ENCODE measurements at regions not wholly inside any gene's neighbourhood (a gene's known extent, or its start where the extent isn't known, plus 50 kb on each side); places are given as distances from the start of the nearest gene placed in this dataset.
A peak's percentile ranks its signal among the peaks of the same experiment; 100 is the strongest.
"Not testable (repeated sequence)": the region's sequence is repeated elsewhere in the genome, so short reads cannot be mapped to it uniquely, and the experiment has no call there.

GRCh38 chr15:83335542-83335941 lies 51.1 kb upstream of the BNC1 start:
- not testable (repeated sequence) for DNase-seq (ENCODE audit: low read depth in 2 of 2)

GRCh38 chr15:83339396-83339795 lies 54.9 kb upstream of the BNC1 start:
- DNase-seq (ENCODE audit: low read depth in 2 of 2): no peak

DNA sequence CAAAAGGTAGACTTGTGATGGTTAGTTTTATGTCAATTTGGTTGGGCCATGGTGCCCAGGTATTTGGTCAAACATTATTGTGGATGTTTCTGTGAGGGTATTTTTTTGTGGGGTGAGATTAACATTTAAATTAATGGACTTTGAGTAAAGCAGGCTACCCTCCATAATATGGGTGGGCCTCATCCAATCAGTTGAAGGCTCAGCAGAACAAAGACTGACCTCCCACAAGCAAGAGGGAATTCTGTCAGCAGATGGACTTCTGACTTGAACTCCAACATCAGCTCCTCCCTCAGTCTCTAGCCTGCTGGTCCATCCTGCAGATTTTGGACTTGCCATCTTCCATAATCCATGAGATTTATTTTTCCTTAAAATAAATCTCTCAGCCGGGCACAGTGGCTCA lies 55.6 kb upstream of the BNC1 start:
- DNase-seq (ENCODE audit: low read depth in 2 of 2): no peak

- no peak for DNase-seq (ENCODE audit: low read depth in 2 of 2)
Measured at GRCh38 chr15:83346342-83346741, 61.9 kb upstream of the BNC1 start.

- no peak for DNase-seq (ENCODE audit: low read depth in 2 of 2)
Measured at GRCh38 chr15:83352119-83352518, 67.7 kb upstream of the BNC1 start.

DNA sequence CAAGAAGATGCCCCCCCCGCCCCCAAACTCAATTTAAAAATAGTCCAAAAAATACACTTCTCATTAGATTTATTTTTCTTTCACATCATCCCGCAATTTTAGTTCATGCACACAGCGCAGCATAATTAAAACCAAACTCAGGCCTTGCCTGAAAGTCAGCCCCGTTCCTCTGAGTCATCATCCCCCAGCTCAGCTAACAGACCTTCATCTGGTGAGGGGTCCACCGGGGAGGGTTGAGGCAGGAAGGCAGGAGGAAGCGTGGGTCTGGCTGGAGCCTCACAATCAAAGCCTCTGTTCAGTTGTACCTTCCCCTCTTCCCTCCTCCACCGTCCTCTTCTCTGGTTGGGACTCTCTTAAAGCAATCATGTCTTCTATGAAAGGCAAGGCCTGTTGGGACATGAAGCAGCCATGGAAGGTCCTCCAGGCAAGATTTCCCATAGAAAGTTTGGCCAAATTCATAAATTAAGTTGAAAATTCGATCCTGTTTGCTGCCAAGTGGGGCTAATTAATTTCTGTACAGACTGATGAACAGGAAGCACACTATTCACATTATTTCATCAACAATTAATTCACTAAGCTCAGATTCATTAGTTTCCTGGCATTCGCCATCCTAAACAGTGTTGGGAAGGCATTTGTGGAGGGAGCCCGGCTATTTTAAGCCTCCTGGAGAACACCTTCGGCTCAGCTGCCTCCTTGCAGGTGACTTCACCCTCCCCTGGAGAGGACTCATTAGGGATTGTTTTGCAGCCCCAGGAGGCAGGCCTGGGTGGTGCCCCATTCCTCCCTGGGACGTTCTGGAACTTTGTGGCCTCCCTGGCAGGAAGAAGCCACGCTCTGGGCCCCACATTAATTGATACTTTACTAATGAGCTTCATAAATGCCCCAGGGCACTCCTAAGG lies 72.3 kb upstream of the BNC1 start:
- DNase-seq (ENCODE audit: low read depth in 2 of 2): no peak

DNA sequence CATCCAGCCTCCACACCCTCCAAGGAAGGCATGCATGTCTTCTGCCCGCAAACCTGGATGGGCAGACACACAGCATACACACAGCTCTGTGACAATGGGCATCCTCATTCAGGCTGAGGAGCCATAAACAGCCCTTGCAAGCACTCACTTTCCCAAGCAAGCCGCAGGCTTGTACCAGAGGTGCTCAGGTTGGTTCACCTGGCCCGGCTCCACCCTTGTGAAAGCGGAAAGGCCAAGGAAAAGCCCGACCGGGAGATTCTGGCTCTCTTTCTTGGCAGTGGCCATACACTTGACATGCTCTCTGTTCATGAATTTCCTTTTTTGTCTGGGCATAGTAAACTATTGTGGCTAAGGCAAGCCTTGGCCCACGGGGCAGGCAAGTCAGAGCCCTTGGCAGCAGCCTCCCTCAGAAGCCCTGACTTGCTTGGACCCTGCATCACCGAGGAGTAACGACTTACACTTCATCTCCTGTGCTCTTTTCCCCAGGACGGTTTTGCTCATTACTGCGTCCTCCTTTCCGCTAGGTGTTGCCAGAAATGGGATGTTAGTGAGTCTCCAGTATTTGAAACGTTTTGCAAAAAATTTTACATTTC lies 74.6 kb upstream of the BNC1 start:
- no peak for DNase-seq (ENCODE audit: low read depth in 2 of 2)

- no peak for DNase-seq (ENCODE audit: low read depth in 2 of 2)
Measured at GRCh38 chr15:83362706-83363105, 78.2 kb upstream of the BNC1 start.

GRCh38 chr15:83364501-83364900 lies 80.0 kb upstream of the BNC1 start:
- DNase-seq (ENCODE audit: low read depth in 2 of 2): no peak

GRCh38 chr15:83365370-83365938 lies 81.0 kb upstream of the BNC1 start:
- DNase-seq (ENCODE audit: low read depth in 2 of 2): no peak

DNA sequence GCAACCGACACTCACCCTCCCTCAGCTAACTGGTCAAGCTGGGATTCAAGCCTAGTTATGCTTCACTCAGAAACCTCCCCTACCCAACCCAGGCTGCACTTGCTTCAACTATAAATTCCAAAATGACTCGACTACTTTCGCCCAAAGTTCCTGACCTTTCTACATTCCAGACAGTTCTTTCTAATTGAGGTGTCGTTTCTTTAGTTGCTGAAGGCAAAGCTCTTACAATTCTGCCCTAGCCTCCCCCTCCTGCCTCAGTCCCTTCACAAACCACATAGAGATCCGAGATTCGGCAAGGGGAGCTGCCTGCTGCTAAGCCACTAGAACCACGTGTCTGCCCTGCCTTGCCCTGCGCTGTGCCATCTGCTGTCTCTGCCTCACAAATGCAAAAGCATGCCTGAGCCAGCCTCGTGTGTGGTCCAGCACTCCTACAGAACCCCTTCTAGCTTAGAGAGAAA lies 74.7 kb upstream of the SH3GL3 start:
- no peak for DNase-seq (ENCODE audit: low read depth in 2 of 2)

DNA sequence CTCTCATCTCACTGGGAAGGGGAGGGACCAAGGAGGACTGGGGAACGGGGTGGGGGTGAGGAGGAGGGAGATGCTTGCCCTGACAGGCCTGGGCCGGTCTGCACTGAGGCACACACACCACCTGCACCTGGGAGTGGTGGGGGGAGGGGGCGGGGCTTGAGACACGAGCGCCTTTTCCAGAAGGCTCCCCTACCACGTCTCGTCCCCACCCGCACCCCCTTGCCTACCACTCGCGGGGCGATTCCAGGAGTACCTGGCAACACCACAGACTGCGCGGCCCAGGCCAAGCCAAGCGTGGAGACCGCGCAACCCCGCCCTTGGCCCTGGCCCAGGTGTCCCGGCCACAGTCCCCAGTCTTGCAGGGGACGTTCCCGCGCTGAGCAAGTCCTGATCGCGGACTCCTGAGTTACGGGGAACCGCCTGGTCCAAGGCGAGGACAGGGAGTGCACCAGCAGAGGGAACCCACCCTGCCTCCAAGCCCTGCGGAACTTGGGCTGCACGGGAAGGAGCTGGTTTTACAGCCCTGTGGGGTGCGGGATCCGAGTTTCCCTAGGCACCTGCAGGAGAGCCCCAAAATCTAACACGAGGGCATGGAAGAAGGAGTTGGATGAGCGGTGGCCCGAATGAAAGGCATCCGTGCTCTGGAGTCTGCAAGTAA lies 68.1 kb upstream of the SH3GL3 start:
- DNase-seq (ENCODE audit: low read depth in 2 of 2): no peak

- no peak for DNase-seq (ENCODE audit: low read depth in 2 of 2)
Measured at GRCh38 chr15:83379579-83379959, 67.6 kb upstream of the SH3GL3 start.

DNA sequence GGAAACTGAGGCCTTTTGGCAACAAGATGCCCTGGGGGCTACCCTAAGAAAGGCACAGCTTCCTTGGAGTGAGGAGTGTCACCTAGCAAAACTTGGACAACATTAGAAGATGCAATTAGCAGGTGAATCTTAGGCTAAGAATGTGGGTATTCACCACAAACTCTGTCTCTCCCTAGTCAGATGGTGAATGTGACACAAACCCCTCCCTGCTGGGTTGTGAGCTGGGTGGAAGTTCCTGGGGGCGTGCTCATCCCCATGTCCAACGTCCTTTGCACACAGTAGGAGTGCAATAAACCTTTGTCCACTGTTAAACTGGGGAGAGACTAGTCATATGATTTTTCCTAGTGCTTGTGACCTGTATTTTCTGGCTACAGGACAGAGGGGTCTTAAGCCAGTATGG lies 67.1 kb upstream of the SH3GL3 start:
- DNase-seq (ENCODE audit: low read depth in 2 of 2): no peak

DNA sequence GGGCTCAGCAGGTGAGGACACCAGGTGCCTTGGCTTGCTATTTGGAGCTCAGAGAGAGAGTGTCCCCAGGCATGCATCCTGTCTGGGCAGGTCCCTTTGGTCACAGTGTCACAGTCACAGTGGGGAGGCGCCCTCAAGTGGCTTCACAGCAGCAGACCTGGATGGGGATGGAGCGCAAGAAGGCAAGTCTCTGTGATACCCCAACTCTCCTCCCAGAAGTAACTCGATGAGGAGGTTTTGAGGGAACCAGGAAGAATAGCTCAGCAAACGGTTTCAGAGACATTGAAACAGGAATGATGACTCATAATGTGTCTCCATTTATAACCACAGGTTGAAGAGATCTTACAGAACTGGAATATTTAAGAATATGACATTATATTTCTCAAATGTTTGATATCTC lies 66.5 kb upstream of the SH3GL3 start:
- DNase-seq (ENCODE audit: low read depth in 2 of 2): peak in 1 of 2 donors; percentile 18

DNA sequence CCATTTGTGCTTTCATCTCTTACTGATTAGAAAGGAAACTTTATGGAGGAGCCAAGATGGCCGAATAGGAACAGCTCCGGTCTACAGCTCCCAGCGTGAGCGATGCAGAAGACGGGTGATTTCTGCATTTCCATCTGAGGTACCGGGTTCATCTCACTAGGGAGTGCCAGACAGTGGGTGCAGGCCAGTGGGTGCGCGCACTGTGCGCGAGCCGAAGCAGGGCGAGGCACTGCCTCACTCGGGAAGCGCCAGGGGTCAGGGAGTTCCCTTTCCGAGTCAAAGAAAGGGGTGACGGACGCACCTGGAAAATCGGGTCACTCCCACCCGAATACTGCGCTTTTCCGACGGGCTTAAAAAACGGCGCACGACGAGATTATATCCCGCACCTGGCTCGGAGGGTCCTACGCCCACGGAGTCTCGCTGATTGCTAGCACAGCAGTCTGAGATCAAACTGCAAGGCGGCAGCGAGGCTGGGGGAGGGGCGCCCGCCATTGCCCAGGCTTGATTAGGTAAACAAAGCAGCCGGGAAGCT lies 63.5 kb upstream of the SH3GL3 start:
- DNase-seq (ENCODE audit: low read depth in 2 of 2): not testable (repeated sequence)

GRCh38 chr15:83396101-83396500 lies 51.0 kb upstream of the SH3GL3 start:
- no peak for DNase-seq (ENCODE audit: low read depth in 2 of 2)

Data from activated CD4-positive, alpha-beta T cell treated with anti-CD3 and anti-CD28 coated beads for 24 hours (primary cell).